ENCODE measurements at regions not wholly inside any gene's neighbourhood (a gene's known extent, or its start where the extent isn't known, plus 50 kb on each side); places are given as distances from the start of the nearest gene placed in this dataset.

- ATAC-seq (no peak), DNase-seq (no peak)
- no peak for TF ChIP-seq CTCF (IDR thresholded peaks at IDR 0.05)
- Histone ChIP-seq H3K4me3 (no peak overlapping the region), H3K36me3 (no peaks in the 10 kb centered on the region), H3K27ac (peak overlapping the region; percentile 90), H3K27me3 (ENCODE audit: low read depth) (no peaks in the 10 kb centered on the region), H3K4me1 (peaks cover 53% of the 10 kb centered on the region), H3K9me3 (no peaks in the 10 kb centered on the region)
- intact Hi-C loops (cut with DNase I) = no loop called here
Observed at GRCh38 chr15:99454107-99454809, 111.5 kb upstream of the MEF2A start.

- Histone ChIP-seq H3K4me3 (no peak overlapping the region), H3K36me3 (no peaks in the 10 kb centered on the region), H3K27ac (peak overlapping the region; percentile 90), H3K27me3 (ENCODE audit: low read depth) (no peaks in the 10 kb centered on the region), H3K4me1 (peaks cover 53% of the 10 kb centered on the region), H3K9me3 (no peaks in the 10 kb centered on the region)
- DNase-seq = peak; percentile 89
- intact Hi-C loops (cut with DNase I) = no loop called here
- peak; percentile 90 to 94 for ATAC-seq
- TF ChIP-seq CTCF (IDR thresholded peaks at IDR 0.05) = peak; percentile 6
Observed at GRCh38 chr15:99454941-99455788, 110.6 kb upstream of the MEF2A start.

- ATAC-seq (no peak), DNase-seq (no peak)
- intact Hi-C loops (cut with DNase I) = no loop called here
- no peaks in the 10 kb centered on the region for H3K36me3 ChIP-seq
- TF ChIP-seq CTCF (IDR thresholded peaks at IDR 0.05) = no peak
- peaks cover 50% of the 10 kb centered on the region for H3K4me1 ChIP-seq
- no peak overlapping the region for H3K4me3 ChIP-seq
- H3K27ac ChIP-seq = peak overlapping the region; percentile 90
- H3K9me3 ChIP-seq = no peaks in the 10 kb centered on the region
- no peaks in the 10 kb centered on the region for H3K27me3 ChIP-seq (ENCODE audit: low read depth)
Observed at GRCh38 chr15:99455789-99456160, 110.0 kb upstream of the MEF2A start.

GRCh38 chr15:99464137-99464536 is 101.6 kb upstream of the MEF2A start:
- intact Hi-C loops (cut with DNase I) = no loop called here
- H3K9me3 ChIP-seq = peaks cover 15% of the 10 kb centered on the region
- TF ChIP-seq CTCF (IDR thresholded peaks at IDR 0.05) = no peak
- ATAC-seq = no peak
- H3K36me3 ChIP-seq = no peaks in the 10 kb centered on the region
- H3K27ac ChIP-seq = no peak overlapping the region
- DNase-seq = no peak
- no peaks in the 10 kb centered on the region for H3K27me3 ChIP-seq (ENCODE audit: low read depth)
- H3K4me1 ChIP-seq = no peaks in the 10 kb centered on the region
- H3K4me3 ChIP-seq = no peak overlapping the region

- ATAC-seq = peak in 1 of 2 donors; percentile 52
- intact Hi-C loops (cut with DNase I) = no loop called here
- H3K36me3 ChIP-seq = no peaks in the 10 kb centered on the region
Observed at GRCh38 chr15:99466701-99467337, 99.0 kb upstream of the MEF2A start.

More at GRCh38 chr15:99466701-99467337, 99.0 kb upstream of the MEF2A start:
- Histone ChIP-seq H3K4me3 (no peak overlapping the region), H3K4me1 (no peaks in the 10 kb centered on the region), H3K27ac (no peak overlapping the region), H3K9me3 (peaks cover 15% of the 10 kb centered on the region), H3K27me3 (ENCODE audit: low read depth) (no peaks in the 10 kb centered on the region)
- no peak for TF ChIP-seq CTCF (IDR thresholded peaks at IDR 0.05)
- DNase-seq = no peak

Measured in lower lobe of right lung (tissue), 2 donors.